MM.1S (cell line): ENCODE measurements at regions not wholly inside any gene's neighbourhood (a gene's known extent, or its start where the extent isn't known, plus 50 kb on each side); places are given as distances from the start of the nearest gene placed in this dataset.

Experiments used
- CTCF ChIP-seq: fragments of 300-600 bp; sonication (generic); IDR thresholded peaks from 2 replicates; pipeline ENCODE4 v1.5.1; 2016; ENCODE audit warnings: antibody characterized with exemption, low read length, mixed read lengths
- EZH2 ChIP-seq: fragments of 300-600 bp; sonication (generic); optimal IDR thresholded peaks from 2 replicates; pipeline ENCODE3; 2017; ENCODE audit warnings: low read depth, mild to moderate bottlenecking, antibody characterized with exemption, low read length, mixed read lengths
- EZH2phosphoT487 ChIP-seq: fragments of 300-600 bp; sonication (generic); IDR thresholded peaks from 2 replicates; pipeline ENCODE4 v1.6.1; 2018; ENCODE audit warnings: antibody characterized with exemption, low read length

GRCh38 chr13:84672616-84673015 lies 790.3 kb upstream of the SLITRK1 start:
- TF ChIP-seq CTCF (no peak), EZH2 (no peak), EZH2phosphoT487 (no peak)
